HepG2 (cell line): ENCODE measurements at regions not wholly inside any gene's neighbourhood (a gene's known extent, or its start where the extent isn't known, plus 50 kb on each side); places are given as distances from the start of the nearest gene placed in this dataset.

ENCODE experiments used
- ATAC-seq: fragments of 200-7000 bp; cut with Tn5 transposase; 3 replicates; pipeline ENCODE4 v1.9.1; 2020; ENCODE audit warnings: mild to moderate bottlenecking, moderate library complexity
- BruUV-seq: library from RNA; stranded (reverse); fragments of 400-500 nt; replicated peaks from 2 replicates; lab custom pipeline; 2021; lab: Mats Ljungman, UMichigan
- CTCF ChIA-PET: fragments of 300-600 bp; formaldehyde crosslinking; extraction: SDS; loops from one replicate; lab custom pipeline; 2021; ENCODE audit warnings: low total read pairs, inconsistent platforms, low intra/inter-chr PET ratio; lab: Yijun Ruan, JAX
- POLR2A ChIA-PET: fragments of 350-600 bp; sonication (Branson Sonifier 250); formaldehyde crosslinking; loops from one replicate; lab custom pipeline; 2020; ENCODE audit warnings: antibody characterized with exemption, inconsistent platforms; lab: Yijun Ruan, JAX
- DNase-seq: peaks from one replicate; pipeline ENCODE4 v3.0.0-alpha.2; 2015; ENCODE audit warnings: low spot score
- FAIRE-seq: peaks from 3 replicates; lab custom pipeline; 2011; peaks lifted over from hg19 to GRCh38; lab: Jason Lieb, UNC
- H2AFZ ChIP-seq: one replicate; pipeline ENCODE4 v1.6.1; 2011; ENCODE audit warnings: low read length, inconsistent platforms
- H3K27ac ChIP-seq: fragments of 300-600 bp; 3 replicates; pipeline ENCODE4 v1.8.0; 2011; ENCODE audit warnings: mixed run types, mild to moderate bottlenecking, mixed read lengths, low read length, inconsistent platforms; ENCODE audit not compliant: insufficient read depth; ENCODE audit errors: extremely low read length
- H3K27me3 ChIP-seq, 2 experiments: fragments of 200-600 bp in 1 of 2; 2 replicates in 1 of 2; 3 replicates in 1 of 2; pipeline versions ENCODE4 v1.6.0 to v1.8.0; 2011; ENCODE audit warnings: low read length in 2 of 2, mild to moderate bottlenecking in 2 of 2, moderate library complexity in 2 of 2, inconsistent platforms in 1 of 2; ENCODE audit not compliant: insufficient read depth in 2 of 2, control insufficient read depth in 1 of 2
- H3K36me3 ChIP-seq, 2 experiments: fragments of 200-600 bp in 1 of 2; replicated peaks in 1 of 2; 2 replicates in 1 of 2; 3 replicates in 1 of 2; pipeline versions ENCODE4 v1.5.1 to v1.8.0; 2011; ENCODE audit warnings: low read length in 2 of 2, inconsistent platforms in 1 of 2; ENCODE audit not compliant: insufficient read depth in 2 of 2, control insufficient read depth in 1 of 2
- H3K4me1 ChIP-seq: 2 replicates; pipeline ENCODE4 v1.5.1; 2012; ENCODE audit warnings: low read length, inconsistent platforms; ENCODE audit not compliant: insufficient read depth
- H3K4me2 ChIP-seq: 2 replicates; pipeline ENCODE4 v1.6.0; 2011; ENCODE audit warnings: low read depth, low read length, inconsistent platforms
- H3K4me3 ChIP-seq, 3 experiments: fragments of 200-600 bp in 1 of 3; sonication (generic), shearing (Covaris generic) in 1 of 3; replicated peaks in 1 of 3; 2 replicates each; pipeline ENCODE4 v1.5.1; 2011 to 2016; ENCODE audit warnings: low read length in 3 of 3, inconsistent platforms in 2 of 3, low read depth in 2 of 3, mild to moderate bottlenecking in 2 of 3, control low read depth in 1 of 3, mixed read lengths in 1 of 3; ENCODE audit not compliant: insufficient read depth in 1 of 3
- H3K79me2 ChIP-seq: one replicate; pipeline ENCODE4 v1.6.1; 2011; ENCODE audit warnings: low read length, inconsistent platforms; ENCODE audit not compliant: insufficient read depth
- H3K9ac ChIP-seq: 2 replicates; pipeline ENCODE4 v1.6.0; 2011; ENCODE audit warnings: mild to moderate bottlenecking, low read depth, low read length, inconsistent platforms; ENCODE audit not compliant: insufficient read depth
- H3K9me3 ChIP-seq: 2 replicates; pipeline ENCODE4 v1.5.1; 2012; ENCODE audit warnings: mild to moderate bottlenecking, low read length
- H4K20me1 ChIP-seq: 2 replicates; pipeline ENCODE4 v1.6.0; 2011; ENCODE audit warnings: inconsistent platforms, mild to moderate bottlenecking, low read length, moderate library complexity; ENCODE audit not compliant: insufficient read depth
- CEBPB ChIP-seq: IDR thresholded peaks from 2 replicates; pipeline ENCODE4 v1.6.1; 2011; ENCODE audit warnings: low read depth, low read length, improper control_type of control experiment, borderline replicate concordance
- JUN ChIP-seq: sonication (generic); formaldehyde crosslinking; IDR thresholded peaks from 2 replicates; pipeline ENCODE4 v1.4.0; 2020; ENCODE audit warnings: mild to moderate bottlenecking, missing genetic modification reagents
- MTF2 ChIP-seq: sonication (generic); formaldehyde crosslinking; IDR thresholded peaks from 2 replicates; pipeline ENCODE4 v1.5.0; 2020; ENCODE audit warnings: missing genetic modification reagents, borderline replicate concordance
- NR2C2 ChIP-seq: sonication (generic); formaldehyde crosslinking; IDR thresholded peaks from 2 replicates; pipeline ENCODE4 v1.4.0; 2020; ENCODE audit warnings: missing genetic modification reagents, mild to moderate bottlenecking, moderate library complexity, borderline replicate concordance
- PRDM15 ChIP-seq: sonication (generic); formaldehyde crosslinking; IDR thresholded peaks from 2 replicates; pipeline ENCODE4 v1.4.0; 2020; ENCODE audit warnings: missing genetic modification reagents
- RXRA ChIP-seq: sonication (generic); formaldehyde crosslinking; IDR thresholded peaks from 2 replicates; pipeline ENCODE4 v1.5.1; 2020; ENCODE audit warnings: missing genetic modification reagents
- SKI ChIP-seq: fragments of 450-650 bp; IDR thresholded peaks from one replicate; pipeline ENCODE4 v1.6.1; 2018; ENCODE audit warnings: mild to moderate bottlenecking; ENCODE audit not compliant: partially characterized antibody
- SNAPC2 ChIP-seq: sonication (generic); formaldehyde crosslinking; IDR thresholded peaks from 2 replicates; pipeline ENCODE4 v1.8.1; 2022; ENCODE audit warnings: mild to moderate bottlenecking, missing genetic modification reagents
- SP140L ChIP-seq: sonication (generic); formaldehyde crosslinking; IDR thresholded peaks from 2 replicates; pipeline ENCODE4 v1.4.0; 2020; ENCODE audit warnings: missing genetic modification reagents, borderline replicate concordance
- TCF7 ChIP-seq: sonication (generic); IDR thresholded peaks from 2 replicates; pipeline ENCODE4 v1.6.1; 2016; ENCODE audit warnings: antibody characterized with exemption, low read depth
- ZBTB10 ChIP-seq: sonication (generic); formaldehyde crosslinking; IDR thresholded peaks from 2 replicates; pipeline ENCODE4 v1.4.0; 2020; ENCODE audit warnings: missing genetic modification reagents, borderline replicate concordance
- ZKSCAN8 ChIP-seq: IDR thresholded peaks from 2 replicates; pipeline ENCODE4 v1.6.1; 2016; ENCODE audit warnings: borderline replicate concordance, missing genetic modification reagents, missing compliant biosample characterization
- ZMAT3 ChIP-seq: sonication (generic); formaldehyde crosslinking; conservative IDR thresholded peaks from 2 replicates; pipeline ENCODE4 v1.7.0; 2021; ENCODE audit warnings: missing genetic modification reagents
- ZNF101 ChIP-seq: sonication (generic); formaldehyde crosslinking; IDR thresholded peaks from 2 replicates; pipeline ENCODE4 v1.4.0; 2020; ENCODE audit warnings: mild to moderate bottlenecking, low read depth, missing genetic modification reagents, borderline replicate concordance
- WGBS: methylation state at CpG from one replicate; pipeline ENCODE4 v1.1.6; 2017; ENCODE audit warnings: low lambda C conversion rate; 5-methylcytosine and 5-hydroxymethylcytosine counted together
- in situ Hi-C: cut with HindIII; loops from 2 replicates; pipeline ENCODE4 v1.10.0; 2017; ENCODE audit warnings: low pct_unique_long_range_greater_than_20kb; ENCODE audit not compliant: extremely low pct_ligation_motif_present
- intact Hi-C: fragments of 100-400 bp; cut with micrococcal nuclease; formaldehyde crosslinking; loops from one replicate; pipeline ENCODE4 v1.10.0; 2022; ENCODE audit not compliant: unreplicated experiment
- TF ChIP-seq, protein P1 (sequence below): sonication (generic); formaldehyde crosslinking; IDR thresholded peaks from 2 replicates; pipeline ENCODE4 v1.9.0; 2022; ENCODE audit warnings: low read depth, missing genetic modification reagents
- TF ChIP-seq, protein P2 (sequence below): sonication (generic); formaldehyde crosslinking; IDR thresholded peaks from 2 replicates; pipeline ENCODE4 v1.5.0; 2020; ENCODE audit warnings: mild to moderate bottlenecking, missing genetic modification reagents, moderate library complexity

GRCh38 chr5:50575740-50576139 is 90.7 kb upstream of the PARP8 start:
- Histone ChIP-seq H3K4me2 (no peak overlapping the region), H2AFZ (no peak overlapping the region), H3K27me3 (no peaks in the 10 kb centered on the region; a peak in 1 of 5 replicates), H3K27ac (no peak overlapping the region), H3K9me3 (peaks cover 29% of the 10 kb centered on the region), H3K4me3 (no peak overlapping the region), H4K20me1 (no peaks in the 10 kb centered on the region), H3K36me3 (no peaks in the 10 kb centered on the region), H3K4me1 (no peaks in the 10 kb centered on the region), H3K79me2 (no peaks in the 10 kb centered on the region), H3K9ac (no peak overlapping the region)
- in situ Hi-C loops: no loop called here
- BruUV-seq: no TSS peak
- ATAC-seq: no peak
- WGBS: 18% methylated on average over 3 of the region's 3 CpGs
- intact Hi-C loops: no loop called here
- no peak for FAIRE-seq
- DNase-seq: no peak
- ChIA-PET POLR2A (no interaction called here), CTCF (no interaction called here)
- TF ChIP-seq PRDM15 (CRISPR knock-in tag): no peak
- no peak for TF ChIP-seq ZMAT3 (CRISPR knock-in tag)
- TF ChIP-seq ZKSCAN8 (CRISPR knock-in tag): no peak
- TF ChIP-seq SP140L (CRISPR knock-in tag): no peak
- TF ChIP-seq CEBPB: no peak
- TF ChIP-seq MTF2 (CRISPR knock-in tag): no peak
- TF ChIP-seq, protein P1, sequence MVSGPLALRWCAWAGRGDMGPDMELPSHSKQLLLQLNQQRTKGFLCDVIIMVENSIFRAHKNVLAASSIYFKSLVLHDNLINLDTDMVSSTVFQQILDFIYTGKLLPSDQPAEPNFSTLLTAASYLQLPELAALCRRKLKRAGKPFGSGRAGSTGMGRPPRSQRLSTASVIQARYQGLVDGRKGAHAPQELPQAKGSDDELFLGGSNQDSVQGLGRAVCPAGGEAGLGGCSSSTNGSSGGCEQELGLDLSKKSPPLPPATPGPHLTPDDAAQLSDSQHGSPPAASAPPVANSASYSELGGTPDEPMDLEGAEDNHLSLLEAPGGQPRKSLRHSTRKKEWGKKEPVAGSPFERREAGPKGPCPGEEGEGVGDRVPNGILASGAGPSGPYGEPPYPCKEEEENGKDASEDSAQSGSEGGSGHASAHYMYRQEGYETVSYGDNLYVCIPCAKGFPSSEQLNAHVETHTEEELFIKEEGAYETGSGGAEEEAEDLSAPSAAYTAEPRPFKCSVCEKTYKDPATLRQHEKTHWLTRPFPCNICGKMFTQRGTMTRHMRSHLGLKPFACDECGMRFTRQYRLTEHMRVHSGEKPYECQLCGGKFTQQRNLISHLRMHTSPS (CRISPR knock-in tag): no peak
- TF ChIP-seq ZNF101: no peak
- TF ChIP-seq SKI: no peak
- TF ChIP-seq, protein P2, sequence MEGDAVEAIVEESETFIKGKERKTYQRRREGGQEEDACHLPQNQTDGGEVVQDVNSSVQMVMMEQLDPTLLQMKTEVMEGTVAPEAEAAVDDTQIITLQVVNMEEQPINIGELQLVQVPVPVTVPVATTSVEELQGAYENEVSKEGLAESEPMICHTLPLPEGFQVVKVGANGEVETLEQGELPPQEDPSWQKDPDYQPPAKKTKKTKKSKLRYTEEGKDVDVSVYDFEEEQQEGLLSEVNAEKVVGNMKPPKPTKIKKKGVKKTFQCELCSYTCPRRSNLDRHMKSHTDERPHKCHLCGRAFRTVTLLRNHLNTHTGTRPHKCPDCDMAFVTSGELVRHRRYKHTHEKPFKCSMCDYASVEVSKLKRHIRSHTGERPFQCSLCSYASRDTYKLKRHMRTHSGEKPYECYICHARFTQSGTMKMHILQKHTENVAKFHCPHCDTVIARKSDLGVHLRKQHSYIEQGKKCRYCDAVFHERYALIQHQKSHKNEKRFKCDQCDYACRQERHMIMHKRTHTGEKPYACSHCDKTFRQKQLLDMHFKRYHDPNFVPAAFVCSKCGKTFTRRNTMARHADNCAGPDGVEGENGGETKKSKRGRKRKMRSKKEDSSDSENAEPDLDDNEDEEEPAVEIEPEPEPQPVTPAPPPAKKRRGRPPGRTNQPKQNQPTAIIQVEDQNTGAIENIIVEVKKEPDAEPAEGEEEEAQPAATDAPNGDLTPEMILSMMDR (CRISPR knock-in tag): no peak
- no peak for TF ChIP-seq NR2C2 (CRISPR knock-in tag)
- TF ChIP-seq SNAPC2 (CRISPR knock-in tag): no peak
- TF ChIP-seq ZBTB10 (CRISPR knock-in tag): no peak
- TF ChIP-seq TCF7: no peak
- TF ChIP-seq RXRA (CRISPR knock-in tag): no peak
- TF ChIP-seq JUN (CRISPR knock-in tag): no peak
